SK-N-SH (cell line): ENCODE measurements at regions not wholly inside any gene's neighbourhood (a gene's known extent, or its start where the extent isn't known, plus 50 kb on each side); places are given as distances from the start of the nearest gene placed in this dataset.

ENCODE experiments used
- CHD2 ChIP-seq: fragments of 150-350 bp; IDR thresholded peaks from 2 replicates; pipeline ENCODE4 v1.6.1; 2018; ENCODE audit warnings: low read length; ENCODE audit not compliant: partially characterized antibody
- CTCF ChIP-seq: fragments of 200-600 bp; sonication (generic); IDR thresholded peaks from 2 replicates; pipeline ENCODE4 v1.6.1; 2017; ENCODE audit warnings: antibody characterized with exemption, mild to moderate bottlenecking, moderate library complexity
- ELF1 ChIP-seq: IDR thresholded peaks from 2 replicates; pipeline ENCODE4 v1.4.0; 2012
- EP300 ChIP-seq, 2 experiments: IDR thresholded peaks; 2 replicates each; pipeline versions ENCODE4 v1.4.0 to v1.6.1; 2012; ENCODE audit warnings: borderline replicate concordance in 1 of 2, low read depth in 1 of 2, low read length in 1 of 2
- JUND ChIP-seq: IDR thresholded peaks from 2 replicates; pipeline ENCODE4 v1.4.0; 2012
- MAX ChIP-seq: IDR thresholded peaks from 2 replicates; pipeline ENCODE4 v1.4.0; 2012; ENCODE audit warnings: low read depth
- MXI1 ChIP-seq: IDR thresholded peaks from 2 replicates; pipeline ENCODE4 v1.6.1; 2012; ENCODE audit warnings: mild to moderate bottlenecking, low read depth, low read length, improper control_type of control experiment
- NFIC ChIP-seq: IDR thresholded peaks from 2 replicates; pipeline ENCODE4 v1.4.0; 2012; ENCODE audit warnings: borderline replicate concordance
- POLR2AphosphoS5 ChIP-seq: IDR thresholded peaks from 2 replicates; pipeline ENCODE4 v1.6.1; 2012; ENCODE audit warnings: low read depth, low read length
- RFX5 ChIP-seq: IDR thresholded peaks from 2 replicates; pipeline ENCODE4 v1.6.1; 2012; ENCODE audit warnings: mild to moderate bottlenecking, improper control_type of control experiment, low read length
- SMC3 ChIP-seq: IDR thresholded peaks from 2 replicates; pipeline ENCODE4 v1.6.1; 2012; ENCODE audit warnings: low read depth, low read length, improper control_type of control experiment
- USF2 ChIP-seq: fragments of 150-350 bp; IDR thresholded peaks from 2 replicates; pipeline ENCODE4 v1.6.1; 2017; ENCODE audit warnings: antibody characterized with exemption, low read length, low read depth, borderline replicate concordance

GRCh38 chr5:174317256-174317894, 271.9 kb downstream of the NSG2 start:
- TF ChIP-seq SMC3 (peak; percentile 97), CTCF (peak; percentile 85), EP300 (IDR thresholded peaks at IDR 0.05; ENCODE audit: borderline replicate concordance in 1 of 2, low read depth in 1 of 2, low read length in 1 of 2) (0 out of 4 replicates have a peak, but pooled peaks of 1 of the 2 experiments have one; percentile 7), USF2 (no peak), ELF1 (no peak), JUND (no peak), MAX (no peak), CHD2 (peak; percentile 19), NFIC (no peak), POLR2AphosphoS5 (no peak), RFX5 (peak; percentile 38; the same call in 1 of the 2 replicates), MXI1 (no peak)
